Stomach (tissue), 4 donors: ENCODE measurements at regions not wholly inside any gene's neighbourhood (a gene's known extent, or its start where the extent isn't known, plus 50 kb on each side); places are given as distances from the start of the nearest gene placed in this dataset.

Experiments used
- EP300 ChIP-seq: sonication (generic); formaldehyde crosslinking; IDR thresholded peaks from one replicate; pipeline ENCODE4 v1.6.1; 2017; ENCODE audit warnings: antibody characterized with exemption
- TF ChIP-seq, protein P1 (sequence below), 7 experiments: fragments of 450-650 bp in 4 of 7; fragments of 200-600 bp in 3 of 7; sonication (generic) in 3 of 7; IDR thresholded peaks; one replicate each; pipeline ENCODE4 v1.5.1; 2016 to 2019; ENCODE audit warnings: antibody characterized with exemption in 7 of 7, control low read depth in 2 of 7, mild to moderate bottlenecking in 1 of 7

DNA sequence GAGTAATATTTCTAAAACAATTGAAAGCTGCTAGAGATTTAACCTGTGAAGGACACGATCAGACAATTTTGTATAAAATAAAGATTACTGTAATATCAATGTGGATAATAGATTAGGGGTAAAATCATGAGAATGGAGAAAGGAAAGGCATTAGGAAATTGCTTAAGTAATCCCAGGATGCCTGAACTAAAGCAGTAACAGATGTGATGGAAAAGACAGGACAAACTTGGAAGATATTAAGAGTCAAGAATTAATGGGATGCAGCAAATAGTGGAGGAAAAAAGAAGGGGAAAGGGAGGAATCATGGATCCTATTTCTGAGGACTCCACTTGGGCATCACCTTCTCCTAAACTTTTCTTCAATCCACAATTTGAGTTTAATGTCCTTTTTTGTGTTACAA is 437.1 kb upstream of the PMFBP1 start:
- TF ChIP-seq, protein P1, sequence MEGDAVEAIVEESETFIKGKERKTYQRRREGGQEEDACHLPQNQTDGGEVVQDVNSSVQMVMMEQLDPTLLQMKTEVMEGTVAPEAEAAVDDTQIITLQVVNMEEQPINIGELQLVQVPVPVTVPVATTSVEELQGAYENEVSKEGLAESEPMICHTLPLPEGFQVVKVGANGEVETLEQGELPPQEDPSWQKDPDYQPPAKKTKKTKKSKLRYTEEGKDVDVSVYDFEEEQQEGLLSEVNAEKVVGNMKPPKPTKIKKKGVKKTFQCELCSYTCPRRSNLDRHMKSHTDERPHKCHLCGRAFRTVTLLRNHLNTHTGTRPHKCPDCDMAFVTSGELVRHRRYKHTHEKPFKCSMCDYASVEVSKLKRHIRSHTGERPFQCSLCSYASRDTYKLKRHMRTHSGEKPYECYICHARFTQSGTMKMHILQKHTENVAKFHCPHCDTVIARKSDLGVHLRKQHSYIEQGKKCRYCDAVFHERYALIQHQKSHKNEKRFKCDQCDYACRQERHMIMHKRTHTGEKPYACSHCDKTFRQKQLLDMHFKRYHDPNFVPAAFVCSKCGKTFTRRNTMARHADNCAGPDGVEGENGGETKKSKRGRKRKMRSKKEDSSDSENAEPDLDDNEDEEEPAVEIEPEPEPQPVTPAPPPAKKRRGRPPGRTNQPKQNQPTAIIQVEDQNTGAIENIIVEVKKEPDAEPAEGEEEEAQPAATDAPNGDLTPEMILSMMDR (IDR thresholded peaks at IDR 0.05), result no peak
- no peak for TF ChIP-seq EP300
